CD4-positive, CD25-positive, alpha-beta regulatory T cell (primary cell): ENCODE measurements at regions not wholly inside any gene's neighbourhood (a gene's known extent, or its start where the extent isn't known, plus 50 kb on each side); places are given as distances from the start of the nearest gene placed in this dataset.

ENCODE experiments used
- ATAC-seq, 2 donors: fragments of 150-1000 bp; cut with Tn5 transposase; one replicate each; pipeline ENCODE4 v1.10.0; 2021; ENCODE audit warnings: low read depth in 2 of 2, moderate number of reproducible peaks in 2 of 2, moderate library complexity in 1 of 2
- DNase-seq, 3 donors: peaks; one replicate each; pipeline versions ENCODE4 v3.0.0 to v3.0.0-alpha.2; 2012 to 2022; ENCODE audit warnings: mixed read lengths in 1 of 3
- H3K27ac ChIP-seq: one replicate; pipeline ENCODE4 v1.7.0; 2013; ENCODE audit warnings: mild to moderate bottlenecking, low read length; ENCODE audit not compliant: insufficient read depth, poor library complexity, severe bottlenecking
- H3K27me3 ChIP-seq: one replicate; pipeline ENCODE4 v1.7.0; 2013; ENCODE audit warnings: low read length; ENCODE audit not compliant: control insufficient read depth, insufficient read depth
- H3K36me3 ChIP-seq: one replicate; pipeline ENCODE4 v1.7.0; 2013; ENCODE audit warnings: mild to moderate bottlenecking, low read length, moderate library complexity; ENCODE audit not compliant: control insufficient read depth, insufficient read depth
- H3K4me1 ChIP-seq: 2 replicates; pipeline ENCODE4 v1.7.0; 2013; ENCODE audit warnings: mild to moderate bottlenecking, low read length; ENCODE audit not compliant: insufficient read depth, control insufficient read depth, poor library complexity, severe bottlenecking
- H3K4me3 ChIP-seq: one replicate; pipeline ENCODE4 v1.7.0; 2013; ENCODE audit warnings: low read depth, mild to moderate bottlenecking, low read length, moderate library complexity
- H3K9me3 ChIP-seq, 2 experiments: 1 replicate in 1 of 2; 2 replicates in 1 of 2; pipeline ENCODE4 v1.7.0; 2013; ENCODE audit warnings: low read length in 2 of 2, mild to moderate bottlenecking in 1 of 2, moderate library complexity in 1 of 2; ENCODE audit not compliant: control insufficient read depth in 2 of 2
- H3K27ac Mint-ChIP-seq, 3 donors: one replicate each; pipeline ENCODE4 v1.8.0; 2020 to 2022; ENCODE audit warnings: mild to moderate bottlenecking in 3 of 3, mixed read lengths in 3 of 3, moderate library complexity in 2 of 3
- H3K27me3 Mint-ChIP-seq: one replicate; pipeline ENCODE4 v1.8.0; 2022; ENCODE audit warnings: mild to moderate bottlenecking, mixed read lengths
- H3K36me3 Mint-ChIP-seq: one replicate; pipeline ENCODE4 v1.8.0; 2020; ENCODE audit warnings: mixed read lengths
- H3K4me1 Mint-ChIP-seq, 4 donors: one replicate each; pipeline ENCODE4 v1.8.0; 2020 to 2022; ENCODE audit warnings: mixed read lengths in 4 of 4, mild to moderate bottlenecking in 1 of 4
- H3K4me3 Mint-ChIP-seq, 4 donors: one replicate each; pipeline ENCODE4 v1.8.0; 2020 to 2022; ENCODE audit warnings: mild to moderate bottlenecking in 4 of 4, mixed read lengths in 4 of 4, moderate library complexity in 3 of 4
- H3K9me3 Mint-ChIP-seq, 7 donors: one replicate each; pipeline ENCODE4 v1.8.0; 2020 to 2022; ENCODE audit warnings: mixed read lengths in 7 of 7, mild to moderate bottlenecking in 3 of 7, moderate library complexity in 2 of 7

GRCh38 chr6:167589615-167589940 lies 237.1 kb upstream of the AFDN start:
- no peaks in the 10 kb centered on the region for H3K36me3 Mint-ChIP-seq
- H3K4me1 Mint-ChIP-seq, result no peaks in the 10 kb centered on the region
- no peaks in the 10 kb centered on the region for H3K27me3 Mint-ChIP-seq
- Histone ChIP-seq H3K4me1 (no peaks in the 10 kb centered on the region), H3K27ac (no peak overlapping the region), H3K36me3 (no peaks in the 10 kb centered on the region), H3K9me3 (no peaks in the 10 kb centered on the region), H3K27me3 (no peaks in the 10 kb centered on the region), H3K4me3 (no peak overlapping the region)
- ATAC-seq (no peak), DNase-seq (no peak)
- H3K9me3 Mint-ChIP-seq, result peaks cover 0 to 16% (median 4%) of the 10 kb centered on the region in 7 donors
- H3K4me3 Mint-ChIP-seq, result no peak overlapping the region
- no peak overlapping the region for H3K27ac Mint-ChIP-seq

- no peak overlapping the region for H3K27ac Mint-ChIP-seq
- no peak for ATAC-seq
- no peaks in the 10 kb centered on the region for H3K27me3 ChIP-seq
- H3K27ac ChIP-seq, result no peak overlapping the region
- no peaks in the 10 kb centered on the region for H3K4me1 Mint-ChIP-seq
- H3K9me3 Mint-ChIP-seq, result peaks cover 0 to 16% (median 4%) of the 10 kb centered on the region in 7 donors
- no peaks in the 10 kb centered on the region for H3K36me3 ChIP-seq
- no peak overlapping the region for H3K4me3 ChIP-seq
- H3K27me3 Mint-ChIP-seq, result no peaks in the 10 kb centered on the region
- no peak for DNase-seq
- no peaks in the 10 kb centered on the region for H3K9me3 ChIP-seq
- no peaks in the 10 kb centered on the region for H3K4me1 ChIP-seq
- H3K36me3 Mint-ChIP-seq, result no peaks in the 10 kb centered on the region
- H3K4me3 Mint-ChIP-seq, result no peak overlapping the region
Observed at GRCh38 chr6:167590193-167590592, 236.5 kb upstream of the AFDN start.
